Endothelial cell of umbilical vein (primary cell): ENCODE measurements at regions not wholly inside any gene's neighbourhood (a gene's known extent, or its start where the extent isn't known, plus 50 kb on each side); places are given as distances from the start of the nearest gene placed in this dataset.

Experiments used
- BruUV-seq: library from RNA; stranded (reverse); fragments of 400-500 nt; replicated peaks from 2 replicates; lab custom pipeline; 2021; lab: Mats Ljungman, UMichigan
- CTCF ChIA-PET: fragments of 300-600, 350-600 bp; sonication (Branson Sonifier 250); formaldehyde crosslinking; loops from one replicate; lab custom pipeline; 2021; ENCODE audit warnings: antibody characterized with exemption, inconsistent platforms; lab: Charles Lee
- POLR2A ChIA-PET: fragments of 300-600, 350-600 bp; sonication (Branson Sonifier 250); formaldehyde crosslinking; loops from one replicate; lab custom pipeline; 2021; ENCODE audit warnings: antibody characterized with exemption, inconsistent platforms; lab: Charles Lee
- DNase-seq: peaks from one replicate; pipeline ENCODE4 v3.0.0-alpha.2; 2011; ENCODE audit warnings: low read depth, low spot score
- FAIRE-seq: peaks from 2 replicates; lab custom pipeline; 2011; peaks lifted over from hg19 to GRCh38; lab: Jason Lieb, UNC
- H2AFZ ChIP-seq: 2 replicates; pipeline ENCODE4 v1.6.0; 2012; ENCODE audit warnings: low read depth, low read length, control low read depth, inconsistent platforms
- H3K27ac ChIP-seq: 2 replicates; pipeline ENCODE4 v1.5.1; 2011; ENCODE audit warnings: low read depth, mild to moderate bottlenecking, control low read depth, low read length, moderate library complexity; ENCODE audit not compliant: insufficient read depth
- H3K27me3 ChIP-seq, 2 experiments: 2 replicates each; pipeline versions ENCODE4 v1.6.0 to v1.6.1; 2011; ENCODE audit warnings: low read length in 2 of 2, mixed read lengths in 1 of 2; ENCODE audit not compliant: control insufficient read depth in 2 of 2, insufficient read depth in 2 of 2
- H3K36me3 ChIP-seq, 2 experiments: 2 replicates in 1 of 2; 3 replicates in 1 of 2; pipeline ENCODE4 v1.5.1; 2011; ENCODE audit warnings: low read length in 2 of 2, mild to moderate bottlenecking in 1 of 2, moderate library complexity in 1 of 2; ENCODE audit not compliant: control insufficient read depth in 2 of 2, insufficient read depth in 2 of 2; ENCODE audit errors: extremely low read depth in 1 of 2
- H3K4me1 ChIP-seq: 3 replicates; pipeline ENCODE4 v1.5.1; 2011; ENCODE audit warnings: mild to moderate bottlenecking, low read length; ENCODE audit not compliant: control insufficient read depth, insufficient read depth; ENCODE audit errors: extremely low read depth
- H3K4me2 ChIP-seq: 2 replicates; pipeline ENCODE4 v1.6.1; 2011; ENCODE audit warnings: low read length, control low read depth, mixed read lengths; ENCODE audit not compliant: insufficient read depth
- H3K4me3 ChIP-seq, 3 experiments: fragments of 200-600 bp in 1 of 3; sonication (generic), shearing (Covaris generic) in 1 of 3; replicated peaks in 1 of 3; 2 replicates each; pipeline ENCODE4 v1.5.1; 2011 to 2016; ENCODE audit warnings: control low read depth in 3 of 3, low read length in 3 of 3, mild to moderate bottlenecking in 2 of 3, inconsistent platforms in 1 of 3, low read depth in 1 of 3, moderate library complexity in 1 of 3; ENCODE audit not compliant: insufficient read depth in 1 of 3
- H3K79me2 ChIP-seq: 2 replicates; pipeline ENCODE4 v1.6.0; 2012; ENCODE audit warnings: low read length, inconsistent platforms; ENCODE audit not compliant: control insufficient read depth, insufficient read depth
- H3K9ac ChIP-seq: replicated peaks from 2 replicates; pipeline ENCODE3; 2011; ENCODE audit warnings: low read length, control low read depth; ENCODE audit not compliant: insufficient read depth; ENCODE audit errors: extremely low read depth
- H3K9me1 ChIP-seq: replicated peaks from 3 replicates; pipeline ENCODE4 v1.6.0; 2011; ENCODE audit warnings: mild to moderate bottlenecking, low read length; ENCODE audit not compliant: control insufficient read depth, insufficient read depth; ENCODE audit errors: extremely low read depth
- H3K9me3 ChIP-seq: replicated peaks from 2 replicates; pipeline ENCODE4 v1.5.1; 2012; ENCODE audit warnings: low read length, inconsistent platforms; ENCODE audit not compliant: control insufficient read depth, insufficient read depth
- H4K20me1 ChIP-seq: replicated peaks from 2 replicates; pipeline ENCODE3; 2011; ENCODE audit warnings: mild to moderate bottlenecking, low read length; ENCODE audit not compliant: control insufficient read depth, insufficient read depth; ENCODE audit errors: extremely low read depth
- CTCF ChIP-seq, 2 donors: IDR thresholded peaks; 1 replicate in 1 of 2; 2 replicates in 1 of 2; pipeline ENCODE4 v1.5.1; 2011; ENCODE audit warnings: low read length in 2 of 2, mild to moderate bottlenecking in 2 of 2, moderate library complexity in 2 of 2, control low read depth in 1 of 2, inconsistent platforms in 1 of 2, low read depth in 1 of 2; ENCODE audit not compliant: insufficient read depth in 1 of 2; ENCODE audit errors: extremely low read depth in 1 of 2
- EZH2 ChIP-seq: IDR thresholded peaks from 2 replicates; pipeline ENCODE4 v1.6.1; 2012; ENCODE audit warnings: borderline replicate concordance, low read depth, mild to moderate bottlenecking, moderate library complexity, low read length, inconsistent platforms; ENCODE audit not compliant: severe bottlenecking
- FOS ChIP-seq: IDR thresholded peaks from 2 replicates; pipeline ENCODE4 v1.6.1; 2011; ENCODE audit warnings: mild to moderate bottlenecking, low read length, moderate library complexity, borderline replicate concordance; ENCODE audit not compliant: insufficient read depth
- GATA2 ChIP-seq: IDR thresholded peaks from 2 replicates; pipeline ENCODE4 v1.7.0; 2011; ENCODE audit warnings: low read depth, mild to moderate bottlenecking, moderate library complexity, mixed read lengths, low read length; ENCODE audit not compliant: insufficient read length, insufficient read depth
- JUN ChIP-seq: IDR thresholded peaks from 2 replicates; pipeline ENCODE4 v1.6.1; 2011; ENCODE audit warnings: borderline replicate concordance, low read depth; ENCODE audit not compliant: insufficient read length, insufficient read depth
- MAX ChIP-seq: IDR thresholded peaks from 2 replicates; pipeline ENCODE4 v1.6.1; 2011; ENCODE audit not compliant: insufficient read depth, insufficient read length
- MYC ChIP-seq: IDR thresholded peaks from one replicate; pipeline ENCODE4 v1.6.1; 2011; ENCODE audit warnings: mild to moderate bottlenecking, low read depth, low read length
- POLR2A ChIP-seq: IDR thresholded peaks from 2 replicates; pipeline ENCODE4 v1.6.1; 2012; ENCODE audit warnings: low read depth, mild to moderate bottlenecking, control low read depth, low read length
- POLR2AphosphoS5 ChIP-seq: IDR thresholded peaks from 2 replicates; pipeline ENCODE4 v1.6.1; 2012; ENCODE audit warnings: low read depth, mild to moderate bottlenecking, control low read depth, low read length, moderate library complexity; ENCODE audit not compliant: insufficient read depth
- dilution Hi-C: fragments of 300-500 bp; cut with MboI; formaldehyde crosslinking; loops from one replicate; pipeline ENCODE4 v1.15.0; 2019; ENCODE audit warnings: low sequenced_read_pairs; ENCODE audit not compliant: extremely low pct_ligation_motif_present
- intact Hi-C: fragments of 100-400 bp; cut with micrococcal nuclease; formaldehyde crosslinking; loops from one replicate; pipeline ENCODE4 v1.10.0; 2022

- FAIRE-seq, result no peak
- BruUV-seq, result no TSS peak
- dilution Hi-C loops, result no loop called here
Observed at GRCh38 chr15:101541501-101542292, 52.2 kb upstream of the PCSK6 start.

More at GRCh38 chr15:101541501-101542292, 52.2 kb upstream of the PCSK6 start:
- H4K20me1 ChIP-seq, result no peaks in the 10 kb centered on the region
- H3K36me3 ChIP-seq, result no peaks in the 10 kb centered on the region
- TF ChIP-seq FOS, result no peak
- no peak for TF ChIP-seq MAX
- TF ChIP-seq GATA2, result no peak
- no peak for TF ChIP-seq POLR2AphosphoS5
- no peak for TF ChIP-seq POLR2A
- TF ChIP-seq CTCF (IDR thresholded peaks at IDR 0.05; ENCODE audit: extremely low read depth in 1 of 2, insufficient read depth in 1 of 2, low read depth in 1 of 2, low read length in 2 of 2), result no peak
- no peak for TF ChIP-seq JUN
- TF ChIP-seq EZH2, result no peak
- no peak for TF ChIP-seq MYC
- H3K9me1 ChIP-seq, result no peaks in the 10 kb centered on the region
- H3K9ac ChIP-seq, result no peak overlapping the region
- no peaks in the 10 kb centered on the region for H3K9me3 ChIP-seq
- H3K79me2 ChIP-seq, result no peaks in the 10 kb centered on the region
- no peak overlapping the region for H3K4me2 ChIP-seq
- POLR2A ChIA-PET, result no interaction called here
- CTCF ChIA-PET, result interaction anchor here (1.2 to 2.2 kb wide), 2 partner anchors 29 to 100 kb away, joined by 3 to 14 read pairs; no protein-coding TSS in a partner anchor
- intact Hi-C loops, result no loop called here
- H3K4me3 ChIP-seq, result no peak overlapping the region
- H3K4me1 ChIP-seq, result no peaks in the 10 kb centered on the region
- no peak overlapping the region for H2AFZ ChIP-seq
- H3K27me3 ChIP-seq, result peaks cover 0 to 1% of the 10 kb centered on the region in 2 experiments
- no peak overlapping the region for H3K27ac ChIP-seq
- DNase-seq, result no peak
